Effector CD4-positive, alpha-beta T cell (primary cell): ENCODE measurements at regions not wholly inside any gene's neighbourhood (a gene's known extent, or its start where the extent isn't known, plus 50 kb on each side); places are given as distances from the start of the nearest gene placed in this dataset.
"Not testable (repeated sequence)": the region's sequence is repeated elsewhere in the genome, so short reads cannot be mapped to it uniquely, and the experiment has no call there.

Experiments used
- DNase-seq: peaks from one replicate; pipeline ENCODE4 v3.0.0-alpha.2; 2020

- DNase-seq = no peak
These were observed 141.6 kb upstream of the RFC3 start for GRCh38 chr13:33676045-33676989.

- no peak for DNase-seq
These were observed 140.7 kb upstream of the RFC3 start for GRCh38 chr13:33677215-33677614.

- DNase-seq = no peak
These were observed 139.9 kb upstream of the RFC3 start for GRCh38 chr13:33678084-33678483.

GRCh38 chr13:33678906-33679657, 138.9 kb upstream of the RFC3 start:
- DNase-seq = peak; percentile 35

- DNase-seq = no peak
These were observed 138.3 kb upstream of the RFC3 start for GRCh38 chr13:33679658-33680012.

GRCh38 chr13:33682020-33682564, 135.9 kb upstream of the RFC3 start:
- DNase-seq = no peak

- DNase-seq = not testable (repeated sequence)
These were observed 135.3 kb upstream of the RFC3 start for GRCh38 chr13:33682646-33683045.

- no peak for DNase-seq
These were observed 134.6 kb upstream of the RFC3 start for GRCh38 chr13:33683376-33683775.

GRCh38 chr13:33684874-33685273, 133.1 kb upstream of the RFC3 start:
- no peak for DNase-seq

GRCh38 chr13:33686772-33687480, 131.0 kb upstream of the RFC3 start:
- DNase-seq = no peak

- no peak for DNase-seq
These were observed 127.6 kb upstream of the RFC3 start for GRCh38 chr13:33690354-33690753.

- DNase-seq = no peak
These were observed 126.0 kb upstream of the RFC3 start for GRCh38 chr13:33691980-33692379.

GRCh38 chr13:33692531-33692930, 125.4 kb upstream of the RFC3 start:
- no peak for DNase-seq

- DNase-seq = no peak
These were observed 123.4 kb upstream of the RFC3 start for GRCh38 chr13:33694546-33694945.

GRCh38 chr13:33696530-33696929, 121.4 kb upstream of the RFC3 start:
- no peak for DNase-seq

GRCh38 chr13:33697926-33698325, 120.0 kb upstream of the RFC3 start:
- no peak for DNase-seq

- no peak for DNase-seq
These were observed 110.5 kb upstream of the RFC3 start for GRCh38 chr13:33707449-33707848.

GRCh38 chr13:33710924-33711323, 107.0 kb upstream of the RFC3 start:
- no peak for DNase-seq

GRCh38 chr13:33711436-33711835, 106.5 kb upstream of the RFC3 start:
- no peak for DNase-seq

- no peak for DNase-seq
These were observed 100.2 kb upstream of the RFC3 start for GRCh38 chr13:33717775-33718174.

- no peak for DNase-seq
These were observed 96.2 kb upstream of the RFC3 start for GRCh38 chr13:33721724-33722123.

- no peak for DNase-seq
These were observed 95.6 kb upstream of the RFC3 start for GRCh38 chr13:33722216-33722915.
